Activated naive CD4-positive, alpha-beta T cell treated with anti-CD3 and anti-CD28 coated beads, Interleukin-2, amount 10 ng/mL, durations not matched to agents 7 days and 5 days (primary cell): ENCODE measurements at regions not wholly inside any gene's neighbourhood (a gene's known extent, or its start where the extent isn't known, plus 50 kb on each side); places are given as distances from the start of the nearest gene placed in this dataset.
"Not testable (repeated sequence)": the region's sequence is repeated elsewhere in the genome, so short reads cannot be mapped to it uniquely, and the experiment has no call there.

ENCODE experiments used
- CTCF ChIA-PET: fragments of 350-600 bp; sonication (Branson Sonifier 250); formaldehyde crosslinking; loops from one replicate; lab custom pipeline; 2021; ENCODE audit warnings: antibody characterized with exemption; lab: Charles Lee
- DNase-seq: peaks from one replicate; pipeline ENCODE4 v3.0.0-alpha.2; 2020
- H3K27ac Mint-ChIP-seq: one replicate; pipeline ENCODE4 v1.8.0; 2021; ENCODE audit warnings: mild to moderate bottlenecking, moderate library complexity, mixed read lengths
- H3K27me3 Mint-ChIP-seq: one replicate; pipeline ENCODE4 v1.8.0; 2021; ENCODE audit warnings: mild to moderate bottlenecking, mixed read lengths
- H3K36me3 Mint-ChIP-seq: one replicate; pipeline ENCODE4 v1.8.0; 2021; ENCODE audit warnings: mixed read lengths
- H3K4me1 Mint-ChIP-seq: one replicate; pipeline ENCODE4 v1.8.0; 2021; ENCODE audit warnings: mixed read lengths
- H3K4me3 Mint-ChIP-seq: one replicate; pipeline ENCODE4 v1.8.0; 2021; ENCODE audit warnings: mild to moderate bottlenecking, moderate library complexity, mixed read lengths
- H3K9me3 Mint-ChIP-seq: one replicate; pipeline ENCODE4 v1.8.0; 2021; ENCODE audit warnings: mixed read lengths

DNA sequence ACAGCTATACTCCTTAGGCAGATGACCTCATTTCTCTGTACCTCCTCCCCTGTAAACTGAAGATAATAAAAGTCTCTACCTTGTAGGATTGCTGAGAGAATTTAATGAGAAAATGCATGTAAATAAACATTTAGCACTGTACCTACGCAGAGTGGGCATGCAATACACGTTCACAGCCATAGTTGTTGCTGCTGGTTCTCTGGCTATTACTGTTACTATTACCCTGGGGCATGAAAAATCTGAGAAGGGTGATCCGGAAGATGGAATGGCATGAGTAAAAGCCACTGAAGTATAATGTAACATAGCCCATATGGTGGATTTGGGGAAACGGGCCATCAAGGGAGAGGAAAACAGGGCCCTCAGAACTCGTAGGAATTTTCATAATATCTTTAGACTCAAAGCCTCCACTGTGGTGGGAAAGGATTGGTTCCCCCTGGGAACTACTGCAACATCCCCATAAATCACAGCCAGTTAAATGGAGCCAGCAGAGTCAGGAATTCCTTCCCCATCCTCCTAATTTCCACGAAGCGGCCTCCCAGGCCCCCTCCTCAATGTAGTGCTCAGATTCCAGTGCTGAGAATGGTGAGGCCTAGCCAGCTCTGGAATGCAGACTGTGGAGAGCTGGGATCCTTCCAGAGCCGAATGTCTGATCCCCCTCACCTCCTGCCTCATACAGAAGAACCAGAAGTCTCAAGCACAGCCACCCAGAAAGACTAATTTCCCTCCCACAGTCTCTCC is 205.3 kb downstream of the MN1 start:
- no peak overlapping the region for H3K4me3 Mint-ChIP-seq
- no peaks in the 10 kb centered on the region for H3K27me3 Mint-ChIP-seq
- H3K27ac Mint-ChIP-seq: no peak overlapping the region
- DNase-seq: no peak
- CTCF ChIA-PET: no interaction called here
- no peaks in the 10 kb centered on the region for H3K36me3 Mint-ChIP-seq
- no peaks in the 10 kb centered on the region for H3K4me1 Mint-ChIP-seq
- H3K9me3 Mint-ChIP-seq: no peaks in the 10 kb centered on the region

DNA sequence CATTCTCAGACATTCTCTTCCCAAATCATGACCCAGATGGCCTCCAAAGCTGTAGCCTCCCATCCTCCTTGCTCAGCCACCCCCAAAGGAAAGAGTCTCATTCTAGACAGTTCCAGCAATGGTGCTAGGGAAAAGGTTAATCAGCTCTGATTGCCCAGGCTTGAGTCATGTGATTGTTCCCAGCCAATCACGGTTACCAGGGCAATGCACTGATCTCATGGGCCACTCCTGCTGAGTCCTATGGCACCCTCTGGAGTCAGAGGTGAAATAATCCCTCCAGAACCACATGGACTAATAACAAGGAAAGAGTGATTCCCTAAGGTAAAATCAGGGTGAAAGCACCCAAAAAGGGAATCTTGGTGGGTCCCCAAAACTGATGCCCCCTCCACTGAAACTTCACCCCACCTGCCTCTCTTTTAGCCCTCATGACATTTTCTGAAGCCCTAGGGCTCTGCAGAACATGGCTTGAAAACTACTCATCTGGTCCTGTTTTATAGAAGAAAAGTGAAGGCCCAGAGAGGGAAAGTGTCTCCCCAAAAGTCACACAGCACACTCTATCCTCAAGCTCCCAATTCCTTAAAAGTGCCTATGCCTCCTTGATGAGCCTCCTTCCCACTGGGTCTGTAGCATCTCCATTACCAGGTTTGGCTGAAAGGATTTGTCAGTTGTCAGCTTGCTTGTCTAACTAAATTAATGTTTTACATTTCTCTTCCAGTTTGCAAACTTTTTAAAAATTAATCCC is 203.7 kb downstream of the MN1 start:
- Mint-ChIP-seq H3K36me3 (no peaks in the 10 kb centered on the region), H3K9me3 (no peaks in the 10 kb centered on the region), H3K27me3 (no peaks in the 10 kb centered on the region), H3K27ac (no peak overlapping the region), H3K4me3 (no peak overlapping the region), H3K4me1 (no peaks in the 10 kb centered on the region)
- CTCF ChIA-PET: no interaction called here
- no peak for DNase-seq

DNA sequence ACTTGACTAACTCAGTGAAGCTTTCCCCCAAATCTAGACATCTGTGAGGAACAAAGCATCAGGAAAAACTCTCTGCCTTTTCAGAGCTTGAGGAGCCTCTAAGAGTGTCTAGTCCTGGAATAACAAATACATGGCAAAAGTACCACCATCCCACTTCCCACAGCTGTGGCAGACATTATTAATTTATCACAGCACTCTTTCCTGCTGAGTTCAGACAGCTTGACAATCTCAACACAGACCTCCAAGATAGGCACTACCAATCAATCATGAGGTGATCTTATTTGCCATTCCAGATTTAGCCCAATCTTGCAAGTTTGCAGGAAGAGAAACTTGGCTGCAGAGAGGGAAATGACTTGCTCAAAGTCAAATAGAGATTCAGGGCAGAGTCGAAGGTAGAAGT is 202.8 kb downstream of the MN1 start:
- no peak for DNase-seq
- Mint-ChIP-seq H3K36me3 (no peaks in the 10 kb centered on the region), H3K4me1 (no peaks in the 10 kb centered on the region), H3K27ac (no peak overlapping the region), H3K4me3 (no peak overlapping the region), H3K27me3 (no peaks in the 10 kb centered on the region), H3K9me3 (no peaks in the 10 kb centered on the region)
- CTCF ChIA-PET: no interaction called here

DNA sequence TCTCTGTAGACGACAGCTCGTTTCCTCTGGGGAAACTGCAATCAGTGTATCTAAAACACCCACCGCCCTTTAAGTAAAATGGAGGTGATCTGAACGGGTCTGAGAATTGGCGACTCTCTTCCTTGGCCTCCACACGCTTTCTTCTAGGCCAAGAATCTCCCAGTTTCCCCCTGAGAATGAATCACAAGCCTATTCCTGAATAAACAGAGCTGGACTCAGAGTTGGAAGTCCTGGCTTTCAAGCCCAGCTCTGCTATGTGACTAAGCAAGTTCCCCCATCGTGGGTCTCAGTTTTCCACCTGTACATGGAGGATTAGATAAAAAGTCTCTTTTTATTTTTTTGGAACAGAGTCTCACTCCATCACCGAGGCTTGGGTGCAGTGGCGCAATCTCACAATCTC is 200.4 kb downstream of the MN1 start:
- no peak overlapping the region for H3K27ac Mint-ChIP-seq
- CTCF ChIA-PET: no interaction called here
- H3K4me1 Mint-ChIP-seq: no peaks in the 10 kb centered on the region
- no peaks in the 10 kb centered on the region for H3K36me3 Mint-ChIP-seq
- no peaks in the 10 kb centered on the region for H3K27me3 Mint-ChIP-seq
- no peak overlapping the region for H3K4me3 Mint-ChIP-seq
- H3K9me3 Mint-ChIP-seq: peaks cover 2% of the 10 kb centered on the region
- no peak for DNase-seq

DNA sequence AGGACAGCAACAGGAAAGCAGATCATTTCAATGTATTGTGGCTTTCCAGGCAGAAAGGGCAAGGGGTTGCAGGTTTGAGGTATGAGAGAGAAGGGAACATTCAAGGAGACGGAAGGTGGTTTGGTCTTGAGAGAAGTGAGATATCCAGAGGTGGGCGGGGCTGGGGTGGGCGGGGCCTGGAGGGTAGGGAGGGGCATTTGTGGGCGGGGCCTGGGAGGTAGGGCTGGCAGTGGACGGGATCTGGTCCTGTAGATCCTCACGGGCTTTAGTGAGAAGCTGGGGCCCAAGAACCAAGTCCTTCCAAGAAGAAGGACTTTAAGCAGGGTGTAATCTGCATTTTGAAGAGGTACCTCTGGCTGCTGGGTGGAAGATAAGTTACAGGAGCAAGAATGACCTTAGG is 199.2 kb downstream of the MN1 start:
- Mint-ChIP-seq H3K4me3 (no peak overlapping the region), H3K27me3 (no peaks in the 10 kb centered on the region), H3K4me1 (no peaks in the 10 kb centered on the region), H3K27ac (no peak overlapping the region), H3K36me3 (no peaks in the 10 kb centered on the region), H3K9me3 (peaks cover 2% of the 10 kb centered on the region)
- CTCF ChIA-PET: no interaction called here
- no peak for DNase-seq

DNA sequence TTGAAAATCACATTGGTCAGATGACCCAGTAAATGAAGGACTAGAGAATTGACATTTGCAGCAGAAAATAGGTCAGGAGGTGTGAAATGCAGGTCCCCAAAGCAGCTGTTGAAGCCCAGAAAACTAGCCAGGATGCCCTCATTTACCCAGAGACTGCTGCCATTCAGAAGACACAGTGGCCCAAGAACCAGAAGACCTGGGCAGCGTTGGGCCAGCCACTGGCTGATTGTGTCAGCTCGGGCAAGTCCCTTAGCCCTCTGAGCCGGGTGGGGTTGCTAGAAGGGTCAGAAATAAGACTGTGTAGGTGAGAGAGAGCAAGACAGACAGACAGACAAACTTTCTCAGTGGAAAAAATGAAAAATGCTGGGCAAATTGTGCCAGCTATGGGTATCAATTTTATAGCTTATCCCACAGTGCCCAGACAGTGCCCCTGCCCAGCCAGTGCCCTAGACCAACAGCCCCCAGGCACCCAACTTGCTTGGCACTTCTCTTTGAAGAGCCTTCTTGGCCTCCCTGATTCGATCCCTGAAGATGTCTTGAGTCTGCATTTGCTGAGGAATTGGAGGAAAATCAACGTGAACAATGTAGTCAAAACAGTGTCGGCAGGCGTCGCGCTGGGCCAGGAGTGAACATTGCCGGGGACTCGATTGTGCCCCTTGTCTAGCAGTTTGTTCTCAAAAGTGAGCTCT is 198.3 kb downstream of the MN1 start:
- no peak for DNase-seq
- Mint-ChIP-seq H3K27me3 (no peaks in the 10 kb centered on the region), H3K36me3 (no peaks in the 10 kb centered on the region), H3K4me1 (no peaks in the 10 kb centered on the region), H3K9me3 (peaks cover 2% of the 10 kb centered on the region), H3K27ac (no peak overlapping the region), H3K4me3 (no peak overlapping the region)
- CTCF ChIA-PET: no interaction called here

DNA sequence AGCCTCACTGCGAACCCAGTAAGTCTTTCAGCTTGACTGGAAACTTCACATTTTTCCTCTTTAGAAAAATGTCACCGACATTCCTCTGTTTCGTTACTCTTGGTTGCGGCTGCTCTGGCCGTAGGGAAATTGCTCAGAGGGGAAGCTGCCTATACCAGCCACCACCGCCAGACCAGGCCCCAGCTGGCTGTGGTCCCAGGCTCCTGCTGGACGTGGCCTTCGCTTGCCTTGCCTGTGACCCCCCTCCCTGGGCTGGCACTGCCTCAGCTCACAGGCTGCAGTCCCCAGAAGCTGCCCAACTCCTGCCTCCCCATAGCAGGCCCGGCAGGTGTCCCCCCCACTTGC is 197.8 kb downstream of the MN1 start:
- no peaks in the 10 kb centered on the region for H3K36me3 Mint-ChIP-seq
- H3K4me1 Mint-ChIP-seq: no peaks in the 10 kb centered on the region
- H3K9me3 Mint-ChIP-seq: peaks cover 2% of the 10 kb centered on the region
- H3K4me3 Mint-ChIP-seq: no peak overlapping the region
- CTCF ChIA-PET: no interaction called here
- DNase-seq: no peak
- no peak overlapping the region for H3K27ac Mint-ChIP-seq
- no peaks in the 10 kb centered on the region for H3K27me3 Mint-ChIP-seq

DNA sequence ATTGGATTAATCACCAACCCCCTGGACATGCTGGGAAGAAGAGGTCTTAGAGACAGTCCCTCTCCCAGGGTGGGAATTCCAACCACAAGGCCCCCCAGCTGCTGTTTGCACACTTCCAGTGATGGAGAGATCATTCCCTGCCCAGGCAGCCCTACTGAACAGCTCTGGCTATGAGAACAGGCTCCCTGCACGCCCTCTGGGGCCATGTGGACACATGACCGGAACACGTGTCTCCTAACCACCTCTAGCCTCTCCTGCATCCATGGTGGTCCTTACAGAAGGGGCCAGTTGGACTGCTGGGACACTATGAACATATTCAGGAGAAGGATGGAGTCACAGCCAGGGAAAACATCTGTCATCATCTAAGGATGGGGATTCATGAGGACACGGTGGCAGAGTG is 196.2 kb downstream of the MN1 start:
- no peaks in the 10 kb centered on the region for H3K36me3 Mint-ChIP-seq
- no peak overlapping the region for H3K4me3 Mint-ChIP-seq
- CTCF ChIA-PET: no interaction called here

DNA sequence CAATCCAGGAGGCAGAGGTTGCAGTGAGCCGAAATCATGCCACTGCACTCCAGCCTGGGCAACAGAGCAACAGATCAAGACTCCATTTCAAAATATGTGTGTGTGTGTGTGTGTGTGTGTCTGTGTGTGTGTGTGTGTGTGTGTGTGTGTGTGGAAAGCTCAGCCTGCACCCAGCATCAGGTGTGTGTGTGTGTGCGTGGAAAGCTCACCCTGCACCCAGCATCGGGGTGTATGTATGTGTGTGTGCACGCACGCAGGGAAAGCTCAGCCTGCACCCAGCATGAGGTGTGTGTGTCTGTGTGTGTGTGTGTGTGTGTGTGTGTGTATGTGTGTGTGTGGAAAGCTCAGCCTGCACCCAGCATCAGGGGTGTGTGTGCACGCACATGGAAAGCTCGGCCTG is 193.8 kb downstream of the MN1 start:
- not testable (repeated sequence) for DNase-seq, H3K4me1 Mint-ChIP-seq, H3K9me3 Mint-ChIP-seq, H3K27ac Mint-ChIP-seq, H3K36me3 Mint-ChIP-seq, H3K4me3 Mint-ChIP-seq
- H3K27me3 Mint-ChIP-seq: peaks cover 16% of the 10 kb centered on the region
- CTCF ChIA-PET: interaction anchor here (0.6 kb wide), 1 partner anchor 462 kb away, joined by 3 read pairs; no protein-coding TSS in a partner anchor

More for the DNA sequence above, 196.2 kb downstream of the MN1 start:
- DNase-seq: no peak
- Mint-ChIP-seq H3K27ac (no peak overlapping the region), H3K27me3 (no peaks in the 10 kb centered on the region), H3K9me3 (peaks cover 2% of the 10 kb centered on the region), H3K4me1 (no peaks in the 10 kb centered on the region)

DNA sequence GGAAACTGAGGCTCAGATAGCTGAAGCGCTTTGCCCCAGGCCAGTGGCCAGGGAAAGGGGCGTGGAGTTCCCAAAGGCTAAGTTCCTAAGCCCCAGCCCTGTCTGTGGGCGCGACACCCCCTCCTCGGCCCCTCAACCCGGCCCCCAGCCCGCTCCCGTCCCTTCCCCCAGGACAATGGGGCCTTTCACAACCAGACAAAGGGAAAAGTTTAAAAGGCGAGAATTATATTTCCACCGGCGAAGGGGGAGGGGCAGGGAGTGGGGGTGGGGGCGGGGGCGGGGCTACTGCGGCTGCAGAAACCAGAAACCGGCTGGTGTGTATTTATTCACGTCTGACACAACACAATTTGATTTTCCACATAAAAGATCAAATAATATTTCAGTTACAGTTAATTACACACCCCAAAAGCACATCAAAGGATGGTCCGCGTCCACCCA is 192.1 kb downstream of the MN1 start:
- CTCF ChIA-PET: no interaction called here
- Mint-ChIP-seq H3K4me3 (no peak overlapping the region), H3K36me3 (no peaks in the 10 kb centered on the region), H3K4me1 (no peaks in the 10 kb centered on the region), H3K27ac (no peak overlapping the region), H3K27me3 (peaks cover 33% of the 10 kb centered on the region), H3K9me3 (no peaks in the 10 kb centered on the region)
- DNase-seq: no peak

DNA sequence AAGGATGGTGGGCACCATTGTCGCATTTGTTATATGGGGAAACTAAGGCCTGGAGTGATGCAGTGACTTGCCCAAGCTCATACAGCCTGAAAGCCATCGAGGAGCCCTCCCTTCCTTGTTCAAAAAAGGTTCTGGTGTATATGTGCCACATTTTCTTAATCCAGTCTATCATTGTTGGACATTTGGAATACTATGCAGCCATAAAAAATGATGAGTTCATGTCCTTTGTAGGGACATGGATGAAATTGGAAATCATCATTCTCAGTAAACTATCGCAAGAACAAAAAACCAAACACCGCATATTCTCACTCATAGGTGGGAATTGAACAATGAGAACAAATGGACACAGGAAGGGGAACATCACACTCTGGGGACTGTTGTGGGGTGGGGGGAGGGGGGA is 191.4 kb downstream of the MN1 start:
- H3K36me3 Mint-ChIP-seq, DNase-seq, H3K4me3 Mint-ChIP-seq, H3K9me3 Mint-ChIP-seq, H3K27ac Mint-ChIP-seq, CTCF ChIA-PET, H3K4me1 Mint-ChIP-seq: not testable (repeated sequence)
- H3K27me3 Mint-ChIP-seq: peaks cover 39% of the 10 kb centered on the region

DNA sequence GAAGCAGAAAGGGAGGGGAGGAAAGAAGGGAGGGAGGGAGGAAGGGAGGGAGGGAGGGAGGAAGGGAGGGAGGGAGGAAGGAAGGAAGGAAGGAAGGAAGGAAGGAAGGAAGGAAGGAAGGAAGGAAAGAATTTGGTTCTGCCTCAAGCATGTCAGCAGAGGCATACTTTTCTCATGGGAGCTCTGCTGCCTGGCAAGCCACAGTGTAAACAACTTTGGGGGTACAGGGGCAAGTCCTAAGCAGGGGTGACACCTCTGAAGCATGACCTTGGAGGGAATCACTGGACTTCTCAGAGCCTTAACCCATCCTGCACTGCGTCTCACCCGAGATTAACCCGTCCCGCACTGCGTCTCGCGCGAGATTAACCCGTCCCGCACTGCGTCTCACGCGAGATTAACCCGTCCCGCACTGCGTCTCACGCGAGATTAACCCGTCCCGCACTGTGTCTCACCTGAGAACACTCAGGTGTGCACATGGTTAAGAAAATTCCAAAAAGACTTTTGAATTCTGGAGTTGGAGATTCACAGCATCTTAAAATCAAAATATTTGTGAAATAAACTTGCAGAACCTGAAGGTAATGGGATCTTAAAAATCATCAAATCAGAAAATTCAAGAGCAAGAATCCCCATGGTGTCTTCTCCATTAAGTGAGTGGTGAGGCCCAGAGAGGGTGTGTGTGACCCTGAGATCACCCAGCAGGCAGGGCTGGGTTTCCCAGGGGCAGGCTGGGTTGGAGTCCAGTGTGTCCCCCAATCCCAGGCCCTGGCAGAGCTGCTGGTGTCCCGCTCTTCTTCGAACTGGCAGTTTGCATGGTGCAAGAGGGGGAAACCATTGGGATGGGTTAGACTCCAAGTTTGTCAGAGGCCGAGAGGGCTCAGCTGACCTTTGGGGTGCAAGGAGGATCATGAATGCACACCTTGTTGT is 190.4 kb downstream of the MN1 start:
- Mint-ChIP-seq H3K27me3 (peaks cover 47% of the 10 kb centered on the region), H3K9me3 (no peaks in the 10 kb centered on the region), H3K36me3 (no peaks in the 10 kb centered on the region), H3K4me3 (no peak overlapping the region), H3K4me1 (no peaks in the 10 kb centered on the region), H3K27ac (no peak overlapping the region)
- CTCF ChIA-PET: no interaction called here
- DNase-seq: no peak

DNA sequence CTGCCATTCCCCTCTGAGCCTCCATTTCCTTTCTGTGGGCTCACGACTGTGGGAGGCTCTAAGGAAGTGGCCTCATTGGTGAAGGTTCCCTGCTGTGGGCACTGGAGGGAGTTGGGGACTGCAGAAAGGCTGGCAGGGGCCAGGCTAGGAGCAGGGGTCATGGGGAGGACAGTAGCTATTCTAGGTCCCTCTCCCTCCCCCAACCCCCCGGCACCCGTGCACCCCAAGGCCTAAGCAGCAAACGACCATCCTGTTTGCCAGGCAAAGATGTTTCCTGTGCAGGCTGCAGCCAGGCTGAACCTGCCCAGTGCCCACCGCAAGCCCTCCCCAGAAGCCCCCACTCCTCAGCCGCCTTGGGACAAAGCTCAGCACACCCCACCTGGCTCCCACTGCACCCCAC is 189.4 kb downstream of the MN1 start:
- no peaks in the 10 kb centered on the region for H3K4me1 Mint-ChIP-seq
- DNase-seq: no peak
- H3K36me3 Mint-ChIP-seq: no peaks in the 10 kb centered on the region
- CTCF ChIA-PET: no interaction called here
- peaks cover 47% of the 10 kb centered on the region for H3K27me3 Mint-ChIP-seq
- H3K9me3 Mint-ChIP-seq: no peaks in the 10 kb centered on the region
- no peak overlapping the region for H3K27ac Mint-ChIP-seq
- H3K4me3 Mint-ChIP-seq: no peak overlapping the region
